ENCODE measurements at regions not wholly inside any gene's neighbourhood (a gene's known extent, or its start where the extent isn't known, plus 50 kb on each side); places are given as distances from the start of the nearest gene placed in this dataset.

GRCh38 chr7:21353388-21353780 lies 74.5 kb upstream of the SP4 start:
- TF ChIP-seq, protein P1, sequence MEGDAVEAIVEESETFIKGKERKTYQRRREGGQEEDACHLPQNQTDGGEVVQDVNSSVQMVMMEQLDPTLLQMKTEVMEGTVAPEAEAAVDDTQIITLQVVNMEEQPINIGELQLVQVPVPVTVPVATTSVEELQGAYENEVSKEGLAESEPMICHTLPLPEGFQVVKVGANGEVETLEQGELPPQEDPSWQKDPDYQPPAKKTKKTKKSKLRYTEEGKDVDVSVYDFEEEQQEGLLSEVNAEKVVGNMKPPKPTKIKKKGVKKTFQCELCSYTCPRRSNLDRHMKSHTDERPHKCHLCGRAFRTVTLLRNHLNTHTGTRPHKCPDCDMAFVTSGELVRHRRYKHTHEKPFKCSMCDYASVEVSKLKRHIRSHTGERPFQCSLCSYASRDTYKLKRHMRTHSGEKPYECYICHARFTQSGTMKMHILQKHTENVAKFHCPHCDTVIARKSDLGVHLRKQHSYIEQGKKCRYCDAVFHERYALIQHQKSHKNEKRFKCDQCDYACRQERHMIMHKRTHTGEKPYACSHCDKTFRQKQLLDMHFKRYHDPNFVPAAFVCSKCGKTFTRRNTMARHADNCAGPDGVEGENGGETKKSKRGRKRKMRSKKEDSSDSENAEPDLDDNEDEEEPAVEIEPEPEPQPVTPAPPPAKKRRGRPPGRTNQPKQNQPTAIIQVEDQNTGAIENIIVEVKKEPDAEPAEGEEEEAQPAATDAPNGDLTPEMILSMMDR (IDR thresholded peaks at IDR 0.05): no peak
- DNase-seq (ENCODE audit: low spot score) (no peak), ATAC-seq (ENCODE audit: low FRiP score) (no peak)

- TF ChIP-seq, protein P1 (IDR thresholded peaks at IDR 0.05): no peak
- ATAC-seq (ENCODE audit: low FRiP score) (no peak), DNase-seq (ENCODE audit: low spot score) (no peak)
Observed at GRCh38 chr7:21354284-21354683, 73.6 kb upstream of the SP4 start.

DNA sequence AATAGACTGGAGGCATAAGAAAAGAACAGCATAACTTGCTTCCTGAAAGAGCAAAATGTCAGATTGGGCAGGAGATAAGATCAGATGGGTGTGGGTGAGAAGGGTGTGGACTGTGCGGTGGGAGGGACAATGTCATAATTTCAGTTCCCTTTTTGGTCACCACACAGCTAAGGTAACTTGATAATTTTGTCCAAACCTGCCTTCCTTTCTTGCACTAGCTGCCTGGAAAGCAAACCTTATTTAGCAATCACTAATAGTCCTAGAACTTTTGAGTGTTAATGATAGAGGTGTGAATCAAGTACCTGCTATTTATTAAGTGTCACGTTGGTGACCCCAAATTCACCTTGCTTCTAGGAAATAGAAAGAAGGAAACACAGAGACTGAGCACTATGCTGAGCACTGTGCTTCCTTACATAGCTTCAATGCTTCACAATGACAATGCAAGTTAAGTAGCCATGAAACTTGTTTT lies 72.4 kb upstream of the SP4 start:
- ATAC-seq (ENCODE audit: low FRiP score): no peak
- TF ChIP-seq, protein P1 (IDR thresholded peaks at IDR 0.05): no peak
- DNase-seq (ENCODE audit: low spot score): no peak

DNA sequence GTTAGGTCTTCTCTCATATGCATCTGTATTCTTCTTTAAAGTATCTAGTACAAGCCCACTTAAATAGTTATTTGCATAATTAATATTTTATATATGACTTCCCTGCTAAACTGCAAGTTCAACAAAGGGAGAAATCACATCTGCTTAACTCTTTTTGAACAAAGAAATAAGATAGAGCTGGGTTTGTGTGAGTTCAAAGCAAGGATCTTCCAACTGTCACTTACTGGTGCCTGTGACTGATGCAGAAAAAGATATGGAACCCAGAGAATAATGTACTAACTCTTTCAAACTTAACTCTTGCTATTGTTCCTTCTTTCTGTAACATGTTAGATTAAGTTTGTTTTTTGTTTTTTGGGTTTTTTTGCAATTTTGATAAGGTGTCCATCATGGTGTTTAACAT lies 71.3 kb upstream of the SP4 start:
- TF ChIP-seq, protein P1 (IDR thresholded peaks at IDR 0.05): no peak
- DNase-seq (ENCODE audit: low spot score) (no peak), ATAC-seq (ENCODE audit: low FRiP score) (no peak)

- ATAC-seq (ENCODE audit: low FRiP score) (no peak), DNase-seq (ENCODE audit: low spot score) (no peak)
- TF ChIP-seq, protein P1 (IDR thresholded peaks at IDR 0.05): no peak
Observed at GRCh38 chr7:21357151-21358097, 70.5 kb upstream of the SP4 start.

- no peak for ATAC-seq (ENCODE audit: low FRiP score)
- DNase-seq (ENCODE audit: low spot score): no peak
- TF ChIP-seq, protein P1 (IDR thresholded peaks at IDR 0.05): no peak
Observed at GRCh38 chr7:21358648-21359047, 69.2 kb upstream of the SP4 start.

GRCh38 chr7:21359163-21359562 lies 68.7 kb upstream of the SP4 start:
- ATAC-seq (ENCODE audit: low FRiP score) (no peak), DNase-seq (ENCODE audit: low spot score) (no peak)
- TF ChIP-seq, protein P1 (IDR thresholded peaks at IDR 0.05): no peak
